ENCODE measurements at regions not wholly inside any gene's neighbourhood (a gene's known extent, or its start where the extent isn't known, plus 50 kb on each side); places are given as distances from the start of the nearest gene placed in this dataset.

DNA sequence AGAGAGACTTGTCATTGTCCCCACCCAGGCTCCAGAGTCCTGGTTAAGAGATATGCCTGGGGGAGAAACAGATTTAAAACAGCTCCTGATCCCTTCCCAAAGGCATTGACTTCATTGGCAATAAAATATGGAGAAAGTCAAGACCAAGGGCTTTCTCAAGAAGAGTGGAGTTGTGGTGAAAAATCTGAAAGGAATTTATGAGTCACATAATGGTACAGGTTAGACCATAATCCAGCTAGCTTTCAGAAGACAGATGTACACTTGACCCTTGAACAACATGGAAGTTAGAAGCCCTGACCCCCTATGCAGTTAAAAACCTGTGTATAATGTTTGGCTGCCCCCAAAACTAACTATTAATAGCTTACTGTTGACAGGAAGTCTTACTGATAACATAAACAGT, 599.1 kb upstream of the SOX11 start (continued):
- no peak for TF ChIP-seq REST (IDR thresholded peaks at IDR 0.05; ENCODE audit: low read depth, low read length)
- TF ChIP-seq RELA (IDR thresholded peaks at IDR 0.05; ENCODE audit: borderline replicate concordance, partially characterized antibody), result no peak
- TF ChIP-seq ZSCAN29 (IDR thresholded peaks at IDR 0.05), result no peak
- TF ChIP-seq ATF7 (IDR thresholded peaks at IDR 0.05; ENCODE audit: low read depth), result no peak
- TF ChIP-seq STAT1 (conservative IDR thresholded peaks at IDR 0.05), result no peak

DNA sequence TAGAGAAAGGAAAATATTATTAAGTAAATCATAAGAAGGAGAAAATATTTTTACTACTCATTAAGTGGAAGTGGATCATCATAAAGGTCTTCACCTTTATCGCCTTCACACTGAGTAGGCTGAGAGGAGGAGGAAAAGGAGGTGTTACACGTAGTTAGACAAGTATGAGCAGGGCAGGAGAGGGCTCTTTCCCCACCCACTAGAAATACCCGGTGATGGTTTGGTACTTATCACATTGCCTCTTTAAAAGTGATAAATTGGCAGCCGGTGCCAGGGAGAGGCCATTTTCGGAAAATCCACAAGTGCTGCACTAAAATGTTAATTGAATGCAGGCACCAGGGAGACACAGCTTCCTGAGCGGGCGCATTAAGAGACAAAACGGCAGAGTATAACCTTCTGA, 598.7 kb upstream of the SOX11 start:
- 11% methylated on average over 8 of the region's 8 CpGs for WGBS (ENCODE audit: insufficient coverage, insufficient replicate concordance, low lambda C conversion rate, missing lambda C conversion rate)
- in situ Hi-C loops (cut with MboI) (no loop called here), intact Hi-C loops (cut with micrococcal nuclease; ENCODE audit: unreplicated experiment) (no loop called here)
- RAD21 ChIA-PET (ENCODE audit: unreplicated experiment), result interaction anchor here (0.5 kb wide), 1 partner anchor 11 kb away, joined by 3 read pairs; no protein-coding TSS in a partner anchor
- H3K9me3 ChIP-seq (replicated peaks; ENCODE audit: control insufficient read depth, insufficient read depth, low read length), result no peaks in the 10 kb centered on the region
- FAIRE-seq (no peak), ATAC-seq (no peak), DNase-seq (ENCODE audit: low read depth, low spot score) (no peak)
- no peaks in the 10 kb centered on the region for H3K36me3 ChIP-seq (ENCODE audit: control insufficient read depth in 2 of 2, insufficient read depth in 2 of 2, low read length in 1 of 2)
- no peak overlapping the region for H2AFZ ChIP-seq (ENCODE audit: control insufficient read depth, low read depth, low read length)
- no peak overlapping the region for H3K27ac ChIP-seq (ENCODE audit: control insufficient read depth, insufficient read depth)
- H3K4me2 ChIP-seq (ENCODE audit: control insufficient read depth, insufficient read depth), result no peak overlapping the region
- no peaks in the 10 kb centered on the region for H4K20me1 ChIP-seq (ENCODE audit: control insufficient read depth, insufficient read depth)
- CTCF ChIA-PET, result no interaction called here
- H3K27me3 ChIP-seq (replicated peaks in 1 of 2; ENCODE audit: control insufficient read depth in 2 of 2, insufficient read depth in 2 of 2, low read length in 1 of 2), result no peaks in the 10 kb centered on the region
- H3K4me3 ChIP-seq, result no peak overlapping the region
- BruUV-seq (replicated peaks), result no TSS peak
- H3K79me2 ChIP-seq (ENCODE audit: control insufficient read depth, insufficient read depth, low read length), result no peaks in the 10 kb centered on the region
- SMC1A ChIA-PET (ENCODE audit: uncharacterized antibody, unreplicated experiment), result interaction anchor here (0.7 to 1.6 kb wide), 3 partner anchors 7 to 37 kb away, joined by 3 to 5 read pairs (median 4); no protein-coding TSS in a partner anchor
- TF ChIP-seq, protein P1, sequence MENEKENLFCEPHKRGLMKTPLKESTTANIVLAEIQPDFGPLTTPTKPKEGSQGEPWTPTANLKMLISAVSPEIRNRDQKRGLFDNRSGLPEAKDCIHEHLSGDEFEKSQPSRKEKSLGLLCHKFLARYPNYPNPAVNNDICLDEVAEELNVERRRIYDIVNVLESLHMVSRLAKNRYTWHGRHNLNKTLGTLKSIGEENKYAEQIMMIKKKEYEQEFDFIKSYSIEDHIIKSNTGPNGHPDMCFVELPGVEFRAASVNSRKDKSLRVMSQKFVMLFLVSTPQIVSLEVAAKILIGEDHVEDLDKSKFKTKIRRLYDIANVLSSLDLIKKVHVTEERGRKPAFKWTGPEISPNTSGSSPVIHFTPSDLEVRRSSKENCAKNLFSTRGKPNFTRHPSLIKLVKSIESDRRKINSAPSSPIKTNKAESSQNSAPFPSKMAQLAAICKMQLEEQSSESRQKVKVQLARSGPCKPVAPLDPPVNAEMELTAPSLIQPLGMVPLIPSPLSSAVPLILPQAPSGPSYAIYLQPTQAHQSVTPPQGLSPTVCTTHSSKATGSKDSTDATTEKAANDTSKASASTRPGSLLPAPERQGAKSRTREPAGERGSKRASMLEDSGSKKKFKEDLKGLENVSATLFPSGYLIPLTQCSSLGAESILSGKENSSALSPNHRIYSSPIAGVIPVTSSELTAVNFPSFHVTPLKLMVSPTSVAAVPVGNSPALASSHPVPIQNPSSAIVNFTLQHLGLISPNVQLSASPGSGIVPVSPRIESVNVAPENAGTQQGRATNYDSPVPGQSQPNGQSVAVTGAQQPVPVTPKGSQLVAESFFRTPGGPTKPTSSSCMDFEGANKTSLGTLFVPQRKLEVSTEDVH (IDR thresholded peaks at IDR 0.05; ENCODE audit: low read depth, partially characterized antibody), result no peak
- TF ChIP-seq RELB (IDR thresholded peaks at IDR 0.05; ENCODE audit: low read depth), result no peak
- no peak for TF ChIP-seq STAT3 (IDR thresholded peaks at IDR 0.05; ENCODE audit: low read depth, low read length)
- TF ChIP-seq CBX3 (IDR thresholded peaks at IDR 0.05; ENCODE audit: borderline replicate concordance, low read depth), result no peak
- TF ChIP-seq, protein P2, sequence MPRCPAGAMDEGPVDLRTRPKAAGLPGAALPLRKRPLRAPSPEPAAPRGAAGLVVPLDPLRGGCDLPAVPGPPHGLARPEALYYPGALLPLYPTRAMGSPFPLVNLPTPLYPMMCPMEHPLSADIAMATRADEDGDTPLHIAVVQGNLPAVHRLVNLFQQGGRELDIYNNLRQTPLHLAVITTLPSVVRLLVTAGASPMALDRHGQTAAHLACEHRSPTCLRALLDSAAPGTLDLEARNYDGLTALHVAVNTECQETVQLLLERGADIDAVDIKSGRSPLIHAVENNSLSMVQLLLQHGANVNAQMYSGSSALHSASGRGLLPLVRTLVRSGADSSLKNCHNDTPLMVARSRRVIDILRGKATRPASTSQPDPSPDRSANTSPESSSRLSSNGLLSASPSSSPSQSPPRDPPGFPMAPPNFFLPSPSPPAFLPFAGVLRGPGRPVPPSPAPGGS (IDR thresholded peaks at IDR 0.05; ENCODE audit: borderline replicate concordance, insufficient read depth, low read depth, low read length, poor library complexity, severe bottlenecking), result no peak
- TF ChIP-seq, protein P3, sequence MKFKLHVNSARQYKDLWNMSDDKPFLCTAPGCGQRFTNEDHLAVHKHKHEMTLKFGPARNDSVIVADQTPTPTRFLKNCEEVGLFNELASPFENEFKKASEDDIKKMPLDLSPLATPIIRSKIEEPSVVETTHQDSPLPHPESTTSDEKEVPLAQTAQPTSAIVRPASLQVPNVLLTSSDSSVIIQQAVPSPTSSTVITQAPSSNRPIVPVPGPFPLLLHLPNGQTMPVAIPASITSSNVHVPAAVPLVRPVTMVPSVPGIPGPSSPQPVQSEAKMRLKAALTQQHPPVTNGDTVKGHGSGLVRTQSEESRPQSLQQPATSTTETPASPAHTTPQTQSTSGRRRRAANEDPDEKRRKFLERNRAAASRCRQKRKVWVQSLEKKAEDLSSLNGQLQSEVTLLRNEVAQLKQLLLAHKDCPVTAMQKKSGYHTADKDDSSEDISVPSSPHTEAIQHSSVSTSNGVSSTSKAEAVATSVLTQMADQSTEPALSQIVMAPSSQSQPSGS (IDR thresholded peaks at IDR 0.05; ENCODE audit: low read length), result no peak
- POLR2A ChIA-PET, result no interaction called here
- H3K4me1 ChIP-seq (ENCODE audit: control insufficient read depth, insufficient read depth, low read length), result no peaks in the 10 kb centered on the region
- no peak overlapping the region for H3K9ac ChIP-seq (ENCODE audit: control insufficient read depth, insufficient read depth, low read length)

Measured in GM12878 (cell line).